ENCODE measurements at regions not wholly inside any gene's neighbourhood (a gene's known extent, or its start where the extent isn't known, plus 50 kb on each side); places are given as distances from the start of the nearest gene placed in this dataset.
"Not testable (repeated sequence)": the region's sequence is repeated elsewhere in the genome, so short reads cannot be mapped to it uniquely, and the experiment has no call there.

GRCh38 chr1:181202986-181203555, 114.6 kb downstream of the IER5 start:
- no peak for DNase-seq (ENCODE audit: low read depth in 3 of 3)

GRCh38 chr1:181204530-181204929, 116.0 kb downstream of the IER5 start:
- no peak for DNase-seq (ENCODE audit: low read depth in 3 of 3)

- no peak for DNase-seq (ENCODE audit: low read depth in 3 of 3)
These were observed 117.4 kb downstream of the IER5 start for GRCh38 chr1:181205901-181206300.

- no peak for DNase-seq (ENCODE audit: low read depth in 3 of 3)
These were observed 118.0 kb downstream of the IER5 start for GRCh38 chr1:181206513-181206912.

GRCh38 chr1:181206979-181207790, 118.7 kb downstream of the IER5 start:
- DNase-seq (ENCODE audit: low read depth in 3 of 3), result no peak

- DNase-seq (ENCODE audit: low read depth in 3 of 3), result no peak
These were observed 119.6 kb downstream of the IER5 start for GRCh38 chr1:181208083-181208482.

GRCh38 chr1:181208967-181209366, 120.5 kb downstream of the IER5 start:
- no peak for DNase-seq (ENCODE audit: low read depth in 3 of 3)

- no peak for DNase-seq (ENCODE audit: low read depth in 3 of 3)
These were observed 124.6 kb downstream of the IER5 start for GRCh38 chr1:181213056-181213455.

GRCh38 chr1:181216591-181216994, 128.1 kb downstream of the IER5 start:
- DNase-seq (ENCODE audit: low read depth in 3 of 3), result no peak

- no peak for DNase-seq (ENCODE audit: low read depth in 3 of 3)
These were observed 131.4 kb downstream of the IER5 start for GRCh38 chr1:181219938-181220337.

GRCh38 chr1:181221078-181221477, 132.6 kb downstream of the IER5 start:
- no peak for DNase-seq (ENCODE audit: low read depth in 3 of 3)

- no peak for DNase-seq (ENCODE audit: low read depth in 3 of 3)
These were observed 134.5 kb downstream of the IER5 start for GRCh38 chr1:181222972-181223505.

GRCh38 chr1:181226728-181227127, 138.2 kb downstream of the IER5 start:
- DNase-seq (ENCODE audit: low read depth in 3 of 3), result not testable (repeated sequence)

GRCh38 chr1:181239086-181239485, 150.6 kb downstream of the IER5 start:
- DNase-seq (ENCODE audit: low read depth in 3 of 3), result no peak

GRCh38 chr1:181246320-181246719, 157.8 kb downstream of the IER5 start:
- DNase-seq (ENCODE audit: low read depth in 3 of 3), result not testable (repeated sequence)

GRCh38 chr1:181248361-181248760, 159.9 kb downstream of the IER5 start:
- DNase-seq (ENCODE audit: low read depth in 3 of 3), result not testable (repeated sequence)

GRCh38 chr1:181249186-181249585, 160.7 kb downstream of the IER5 start:
- no peak for DNase-seq (ENCODE audit: low read depth in 3 of 3)

GRCh38 chr1:181250038-181250437, 161.5 kb downstream of the IER5 start:
- no peak for DNase-seq (ENCODE audit: low read depth in 3 of 3)

GRCh38 chr1:181251001-181251712, 162.7 kb downstream of the IER5 start:
- no peak for DNase-seq (ENCODE audit: low read depth in 3 of 3)

GRCh38 chr1:181251713-181252075, 163.2 kb downstream of the IER5 start:
- no peak for DNase-seq (ENCODE audit: low read depth in 3 of 3)

- not testable (repeated sequence) for DNase-seq (ENCODE audit: low read depth in 3 of 3)
These were observed 165.1 kb downstream of the IER5 start for GRCh38 chr1:181253601-181254000.

- DNase-seq (ENCODE audit: low read depth in 3 of 3), result no peak
These were observed 166.9 kb downstream of the IER5 start for GRCh38 chr1:181255270-181255929.
